HepG2 (cell line): ENCODE measurements at regions not wholly inside any gene's neighbourhood (a gene's known extent, or its start where the extent isn't known, plus 50 kb on each side); places are given as distances from the start of the nearest gene placed in this dataset.

Experiments
- ATAC-seq: fragments of 200-7000 bp; cut with Tn5 transposase; 3 replicates; pipeline ENCODE4 v1.9.1; 2020; ENCODE audit warnings: mild to moderate bottlenecking, moderate library complexity
- BruUV-seq: library from RNA; stranded (reverse); fragments of 400-500 nt; replicated peaks from 2 replicates; lab custom pipeline; 2021; lab: Mats Ljungman, UMichigan
- CTCF ChIA-PET: fragments of 300-600 bp; formaldehyde crosslinking; extraction: SDS; loops from one replicate; lab custom pipeline; 2021; ENCODE audit warnings: low total read pairs, inconsistent platforms, low intra/inter-chr PET ratio; lab: Yijun Ruan, JAX
- POLR2A ChIA-PET: fragments of 350-600 bp; sonication (Branson Sonifier 250); formaldehyde crosslinking; loops from one replicate; lab custom pipeline; 2020; ENCODE audit warnings: antibody characterized with exemption, inconsistent platforms; lab: Yijun Ruan, JAX
- DNase-seq: peaks from one replicate; pipeline ENCODE4 v3.0.0-alpha.2; 2015; ENCODE audit warnings: low spot score
- FAIRE-seq: peaks from 3 replicates; lab custom pipeline; 2011; peaks lifted over from hg19 to GRCh38; lab: Jason Lieb, UNC
- H2AFZ ChIP-seq: one replicate; pipeline ENCODE4 v1.6.1; 2011; ENCODE audit warnings: low read length, inconsistent platforms
- H3K27ac ChIP-seq: fragments of 300-600 bp; 3 replicates; pipeline ENCODE4 v1.8.0; 2011; ENCODE audit warnings: mixed run types, mild to moderate bottlenecking, mixed read lengths, low read length, inconsistent platforms; ENCODE audit not compliant: insufficient read depth; ENCODE audit errors: extremely low read length
- H3K27me3 ChIP-seq, 2 experiments: fragments of 200-600 bp in 1 of 2; 2 replicates in 1 of 2; 3 replicates in 1 of 2; pipeline versions ENCODE4 v1.6.0 to v1.8.0; 2011; ENCODE audit warnings: low read length in 2 of 2, mild to moderate bottlenecking in 2 of 2, moderate library complexity in 2 of 2, inconsistent platforms in 1 of 2; ENCODE audit not compliant: insufficient read depth in 2 of 2, control insufficient read depth in 1 of 2
- H3K36me3 ChIP-seq, 2 experiments: fragments of 200-600 bp in 1 of 2; replicated peaks in 1 of 2; 2 replicates in 1 of 2; 3 replicates in 1 of 2; pipeline versions ENCODE4 v1.5.1 to v1.8.0; 2011; ENCODE audit warnings: low read length in 2 of 2, inconsistent platforms in 1 of 2; ENCODE audit not compliant: insufficient read depth in 2 of 2, control insufficient read depth in 1 of 2
- H3K4me1 ChIP-seq: 2 replicates; pipeline ENCODE4 v1.5.1; 2012; ENCODE audit warnings: low read length, inconsistent platforms; ENCODE audit not compliant: insufficient read depth
- H3K4me2 ChIP-seq: 2 replicates; pipeline ENCODE4 v1.6.0; 2011; ENCODE audit warnings: low read depth, low read length, inconsistent platforms
- H3K4me3 ChIP-seq, 3 experiments: fragments of 200-600 bp in 1 of 3; sonication (generic), shearing (Covaris generic) in 1 of 3; replicated peaks in 1 of 3; 2 replicates each; pipeline ENCODE4 v1.5.1; 2011 to 2016; ENCODE audit warnings: low read length in 3 of 3, inconsistent platforms in 2 of 3, low read depth in 2 of 3, mild to moderate bottlenecking in 2 of 3, control low read depth in 1 of 3, mixed read lengths in 1 of 3; ENCODE audit not compliant: insufficient read depth in 1 of 3
- H3K79me2 ChIP-seq: one replicate; pipeline ENCODE4 v1.6.1; 2011; ENCODE audit warnings: low read length, inconsistent platforms; ENCODE audit not compliant: insufficient read depth
- H3K9ac ChIP-seq: 2 replicates; pipeline ENCODE4 v1.6.0; 2011; ENCODE audit warnings: mild to moderate bottlenecking, low read depth, low read length, inconsistent platforms; ENCODE audit not compliant: insufficient read depth
- H3K9me3 ChIP-seq: 2 replicates; pipeline ENCODE4 v1.5.1; 2012; ENCODE audit warnings: mild to moderate bottlenecking, low read length
- H4K20me1 ChIP-seq: 2 replicates; pipeline ENCODE4 v1.6.0; 2011; ENCODE audit warnings: inconsistent platforms, mild to moderate bottlenecking, low read length, moderate library complexity; ENCODE audit not compliant: insufficient read depth
- GTF3A ChIP-seq: sonication (generic); formaldehyde crosslinking; conservative IDR thresholded peaks from 2 replicates; pipeline ENCODE4 v1.4.0; 2020; ENCODE audit warnings: mild to moderate bottlenecking, missing genetic modification reagents
- IRF2 ChIP-seq: IDR thresholded peaks from 2 replicates; pipeline ENCODE4 v1.6.1; 2018; ENCODE audit warnings: missing genetic modification reagents, missing compliant biosample characterization
- KLF15 ChIP-seq: sonication (generic); formaldehyde crosslinking; IDR thresholded peaks from 2 replicates; pipeline ENCODE4 v1.8.1; 2023; ENCODE audit warnings: borderline replicate concordance, mild to moderate bottlenecking, inconsistent platforms, missing genetic modification reagents, mixed read lengths
- PITX1 ChIP-seq: sonication (generic); formaldehyde crosslinking; IDR thresholded peaks from 2 replicates; pipeline ENCODE4 v1.5.1; 2020; ENCODE audit warnings: mild to moderate bottlenecking, missing genetic modification reagents
- TSC22D2 ChIP-seq: sonication (generic); formaldehyde crosslinking; IDR thresholded peaks from 2 replicates; pipeline ENCODE4 v1.5.1; 2020; ENCODE audit warnings: missing genetic modification reagents, mild to moderate bottlenecking, borderline replicate concordance
- ZEB1 ChIP-seq: IDR thresholded peaks from 2 replicates; pipeline ENCODE4 v1.6.1; 2012; ENCODE audit warnings: mild to moderate bottlenecking, low read depth, inconsistent platforms; ENCODE audit not compliant: insufficient replicate concordance
- ZNF446 ChIP-seq: sonication (generic); formaldehyde crosslinking; IDR thresholded peaks from 2 replicates; pipeline ENCODE4 v1.5.0; 2020; ENCODE audit warnings: mild to moderate bottlenecking, missing genetic modification reagents
- ZNF713 ChIP-seq: sonication (generic); formaldehyde crosslinking; IDR thresholded peaks from 2 replicates; pipeline ENCODE4 v1.4.0; 2020; ENCODE audit warnings: mild to moderate bottlenecking, missing genetic modification reagents
- ZNF737 ChIP-seq: sonication (generic); formaldehyde crosslinking; IDR thresholded peaks from 2 replicates; pipeline ENCODE4 v1.5.0; 2020; ENCODE audit warnings: missing genetic modification reagents, mild to moderate bottlenecking, borderline replicate concordance
- ZNF883 ChIP-seq: sonication (generic); formaldehyde crosslinking; IDR thresholded peaks from 2 replicates; pipeline ENCODE4 v1.5.1; 2020; ENCODE audit warnings: mild to moderate bottlenecking, missing genetic modification reagents; ENCODE audit errors: not compliant biosample characterization
- ZSCAN25 ChIP-seq: sonication (generic); formaldehyde crosslinking; IDR thresholded peaks from 2 replicates; pipeline ENCODE4 v1.8.0; 2022; ENCODE audit warnings: mild to moderate bottlenecking, missing genetic modification reagents
- WGBS: methylation state at CpG from one replicate; pipeline ENCODE4 v1.1.6; 2017; ENCODE audit warnings: low lambda C conversion rate; 5-methylcytosine and 5-hydroxymethylcytosine counted together
- in situ Hi-C: cut with HindIII; loops from 2 replicates; pipeline ENCODE4 v1.10.0; 2017; ENCODE audit warnings: low pct_unique_long_range_greater_than_20kb; ENCODE audit not compliant: extremely low pct_ligation_motif_present
- intact Hi-C: fragments of 100-400 bp; cut with micrococcal nuclease; formaldehyde crosslinking; loops from one replicate; pipeline ENCODE4 v1.10.0; 2022; ENCODE audit not compliant: unreplicated experiment
- TF ChIP-seq, protein P1 (sequence below): sonication (generic); formaldehyde crosslinking; IDR thresholded peaks from 2 replicates; pipeline ENCODE4 v1.5.0; 2020; ENCODE audit warnings: missing genetic modification reagents
- TF ChIP-seq, protein P2 (sequence below): sonication (generic); formaldehyde crosslinking; IDR thresholded peaks from 2 replicates; pipeline ENCODE4 v1.5.1; 2020; ENCODE audit warnings: missing genetic modification reagents, mild to moderate bottlenecking, borderline replicate concordance

DNA sequence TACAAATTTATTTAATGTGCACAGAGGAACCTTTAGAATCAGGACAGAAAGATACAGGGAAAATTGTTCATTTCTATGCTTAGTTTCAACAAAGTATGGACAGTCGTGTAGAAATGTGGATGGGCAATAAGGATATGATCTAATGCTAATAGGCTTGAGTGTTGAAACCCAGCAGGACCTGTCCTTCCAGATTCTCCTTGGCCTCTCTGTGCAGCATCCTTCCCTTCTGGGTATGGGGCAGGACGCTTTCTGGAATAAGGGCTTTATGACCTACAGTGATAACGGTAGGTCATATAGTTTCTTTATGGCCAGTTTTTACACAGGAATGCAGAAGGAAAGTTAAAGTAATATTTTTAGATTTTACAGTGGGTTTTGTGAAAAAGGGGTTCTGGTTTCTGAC is 698.1 kb downstream of the SI start:
- POLR2A ChIA-PET = no interaction called here
- no peaks in the 10 kb centered on the region for H3K79me2 ChIP-seq
- H3K27me3 ChIP-seq = no peaks in the 10 kb centered on the region
- no peaks in the 10 kb centered on the region for H3K36me3 ChIP-seq
- H3K4me2 ChIP-seq = no peak overlapping the region
- DNase-seq (no peak), FAIRE-seq (no peak), ATAC-seq (no peak)
- H3K9ac ChIP-seq = no peak overlapping the region
- H3K27ac ChIP-seq = no peak overlapping the region
- 7% methylated on average over 3 of the region's 3 CpGs for WGBS
- no peak overlapping the region for H2AFZ ChIP-seq
- no TSS peak for BruUV-seq
- CTCF ChIA-PET = no interaction called here
- H3K9me3 ChIP-seq = no peaks in the 10 kb centered on the region
- intact Hi-C loops = no loop called here
- no peaks in the 10 kb centered on the region for H4K20me1 ChIP-seq
- H3K4me3 ChIP-seq = no peak overlapping the region
- in situ Hi-C loops = no loop called here
- H3K4me1 ChIP-seq = no peaks in the 10 kb centered on the region
- TF ChIP-seq ZSCAN25 (CRISPR knock-in tag) (no peak), KLF15 (no peak), IRF2 (CRISPR knock-in tag) (no peak), PITX1 (CRISPR knock-in tag) (no peak), GTF3A (CRISPR knock-in tag) (no peak)

DNA sequence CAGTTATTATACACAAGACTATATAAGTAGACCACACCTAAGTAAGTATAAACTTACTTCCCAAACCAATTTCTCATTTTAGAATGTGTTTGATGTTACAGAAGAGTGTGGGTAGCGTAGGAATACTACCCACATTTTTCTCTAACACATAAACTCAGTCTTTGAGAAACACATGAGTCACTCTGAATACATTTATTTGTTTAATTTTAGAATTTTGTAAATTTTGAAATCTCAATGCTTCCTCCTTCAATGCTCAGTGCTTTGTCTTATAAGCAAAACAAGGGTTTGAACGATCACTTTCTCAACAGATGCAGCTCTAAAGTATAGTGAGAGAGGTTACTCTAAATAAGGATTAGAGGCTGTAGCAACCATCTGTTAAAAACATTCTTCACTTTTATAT is 700.8 kb downstream of the SI start:
- in situ Hi-C loops = no loop called here
- intact Hi-C loops = loop anchor here (10.0 kb wide), 1 partner anchor 807 kb away; no protein-coding TSS in a partner anchor
- WGBS = 0% methylated on average over 2 of the region's 2 CpGs
- H3K4me2 ChIP-seq = no peak overlapping the region
- H2AFZ ChIP-seq = no peak overlapping the region
- ChIA-PET POLR2A (no interaction called here), CTCF (no interaction called here)
- ATAC-seq = no peak
- H3K27me3 ChIP-seq = no peaks in the 10 kb centered on the region
- H3K4me3 ChIP-seq = no peak overlapping the region
- H3K27ac ChIP-seq = no peak overlapping the region
- TF ChIP-seq ZNF713 (CRISPR knock-in tag) = no peak
- no peak for TF ChIP-seq ZEB1
- TF ChIP-seq TSC22D2 = no peak
- no peak for TF ChIP-seq ZNF883 (CRISPR knock-in tag)
- no peak for TF ChIP-seq ZNF446 (CRISPR knock-in tag)
- TF ChIP-seq, protein P1, sequence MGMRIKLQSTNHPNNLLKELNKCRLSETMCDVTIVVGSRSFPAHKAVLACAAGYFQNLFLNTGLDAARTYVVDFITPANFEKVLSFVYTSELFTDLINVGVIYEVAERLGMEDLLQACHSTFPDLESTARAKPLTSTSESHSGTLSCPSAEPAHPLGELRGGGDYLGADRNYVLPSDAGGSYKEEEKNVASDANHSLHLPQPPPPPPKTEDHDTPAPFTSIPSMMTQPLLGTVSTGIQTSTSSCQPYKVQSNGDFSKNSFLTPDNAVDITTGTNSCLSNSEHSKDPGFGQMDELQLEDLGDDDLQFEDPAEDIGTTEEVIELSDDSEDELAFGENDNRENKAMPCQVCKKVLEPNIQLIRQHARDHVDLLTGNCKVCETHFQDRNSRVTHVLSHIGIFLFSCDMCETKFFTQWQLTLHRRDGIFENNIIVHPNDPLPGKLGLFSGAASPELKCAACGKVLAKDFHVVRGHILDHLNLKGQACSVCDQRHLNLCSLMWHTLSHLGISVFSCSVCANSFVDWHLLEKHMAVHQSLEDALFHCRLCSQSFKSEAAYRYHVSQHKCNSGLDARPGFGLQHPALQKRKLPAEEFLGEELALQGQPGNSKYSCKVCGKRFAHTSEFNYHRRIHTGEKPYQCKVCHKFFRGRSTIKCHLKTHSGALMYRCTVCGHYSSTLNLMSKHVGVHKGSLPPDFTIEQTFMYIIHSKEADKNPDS (CRISPR knock-in tag) = no peak
- no peak for TF ChIP-seq ZNF737 (CRISPR knock-in tag)
- TF ChIP-seq, protein P2, sequence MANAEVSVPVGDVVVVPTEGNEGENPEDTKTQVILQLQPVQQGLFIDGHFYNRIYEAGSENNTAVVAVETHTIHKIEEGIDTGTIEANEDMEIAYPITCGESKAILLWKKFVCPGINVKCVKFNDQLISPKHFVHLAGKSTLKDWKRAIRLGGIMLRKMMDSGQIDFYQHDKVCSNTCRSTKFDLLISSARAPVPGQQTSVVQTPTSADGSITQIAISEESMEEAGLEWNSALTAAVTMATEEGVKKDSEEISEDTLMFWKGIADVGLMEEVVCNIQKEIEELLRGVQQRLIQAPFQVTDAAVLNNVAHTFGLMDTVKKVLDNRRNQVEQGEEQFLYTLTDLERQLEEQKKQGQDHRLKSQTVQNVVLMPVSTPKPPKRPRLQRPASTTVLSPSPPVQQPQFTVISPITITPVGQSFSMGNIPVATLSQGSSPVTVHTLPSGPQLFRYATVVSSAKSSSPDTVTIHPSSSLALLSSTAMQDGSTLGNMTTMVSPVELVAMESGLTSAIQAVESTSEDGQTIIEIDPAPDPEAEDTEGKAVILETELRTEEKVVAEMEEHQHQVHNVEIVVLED = no peak
- H3K79me2 ChIP-seq = no peaks in the 10 kb centered on the region
- H3K9ac ChIP-seq = no peak overlapping the region
- no TSS peak for BruUV-seq
- DNase-seq = no peak
- FAIRE-seq = no peak
- H3K36me3 ChIP-seq = no peaks in the 10 kb centered on the region
- H3K4me1 ChIP-seq = no peaks in the 10 kb centered on the region
- H4K20me1 ChIP-seq = no peaks in the 10 kb centered on the region
- H3K9me3 ChIP-seq = no peaks in the 10 kb centered on the region
